ENCODE measurements at regions not wholly inside any gene's neighbourhood (a gene's known extent, or its start where the extent isn't known, plus 50 kb on each side); places are given as distances from the start of the nearest gene placed in this dataset.
"Not testable (repeated sequence)": the region's sequence is repeated elsewhere in the genome, so short reads cannot be mapped to it uniquely, and the experiment has no call there.

DNA sequence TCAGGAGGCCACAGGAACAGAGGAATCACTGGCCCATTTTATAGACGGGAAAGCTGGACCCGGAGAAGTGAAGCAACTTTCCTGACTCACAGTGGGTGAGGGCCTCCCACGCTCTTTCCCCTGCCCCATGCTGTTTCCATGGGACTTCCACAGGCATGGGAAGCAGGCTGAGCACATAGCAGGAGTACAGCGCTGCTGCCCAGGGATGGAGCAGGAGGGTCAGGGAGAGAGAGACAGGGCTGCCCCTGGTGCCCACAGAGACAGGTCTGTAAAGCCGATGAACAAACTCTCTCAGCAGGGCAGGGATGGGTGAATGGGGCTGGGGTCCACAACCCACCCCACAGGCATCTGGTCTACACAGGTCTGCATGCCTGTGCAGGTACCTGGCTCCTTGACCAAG lies 128.1 kb upstream of the SMURF2 start:
- not testable (repeated sequence) for H3K4me3 Mint-ChIP-seq; H3K27ac Mint-ChIP-seq; H3K27me3 Mint-ChIP-seq (ENCODE audit: low read depth, poor library complexity); DNase-seq; H3K9me3 Mint-ChIP-seq; H3K36me3 Mint-ChIP-seq (ENCODE audit: low read depth)
- peaks cover 17% of the 10 kb centered on the region for H3K4me1 Mint-ChIP-seq

DNA sequence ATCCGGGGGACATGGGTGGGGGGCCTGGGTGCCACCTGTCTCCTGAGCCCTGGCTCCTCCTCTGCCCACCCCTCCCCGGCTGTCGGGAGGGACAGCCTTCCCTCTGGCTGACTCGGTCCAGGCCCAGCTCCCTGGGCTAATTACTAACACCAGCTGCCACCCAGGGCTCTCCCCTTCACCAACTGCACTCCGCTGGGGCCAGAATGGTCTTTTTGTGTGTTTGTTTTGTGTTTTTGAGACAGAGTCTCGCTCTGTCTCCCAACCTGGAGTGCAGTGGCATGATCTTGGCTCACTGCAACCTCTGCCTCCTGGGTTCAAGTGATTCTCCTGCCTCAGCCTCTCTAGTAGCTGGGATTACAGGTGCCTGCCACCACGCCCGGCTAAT lies 126.9 kb upstream of the SMURF2 start:
- not testable (repeated sequence) for H3K9me3 Mint-ChIP-seq, H3K27ac Mint-ChIP-seq
- peaks cover 26% of the 10 kb centered on the region for H3K4me1 Mint-ChIP-seq

DNA sequence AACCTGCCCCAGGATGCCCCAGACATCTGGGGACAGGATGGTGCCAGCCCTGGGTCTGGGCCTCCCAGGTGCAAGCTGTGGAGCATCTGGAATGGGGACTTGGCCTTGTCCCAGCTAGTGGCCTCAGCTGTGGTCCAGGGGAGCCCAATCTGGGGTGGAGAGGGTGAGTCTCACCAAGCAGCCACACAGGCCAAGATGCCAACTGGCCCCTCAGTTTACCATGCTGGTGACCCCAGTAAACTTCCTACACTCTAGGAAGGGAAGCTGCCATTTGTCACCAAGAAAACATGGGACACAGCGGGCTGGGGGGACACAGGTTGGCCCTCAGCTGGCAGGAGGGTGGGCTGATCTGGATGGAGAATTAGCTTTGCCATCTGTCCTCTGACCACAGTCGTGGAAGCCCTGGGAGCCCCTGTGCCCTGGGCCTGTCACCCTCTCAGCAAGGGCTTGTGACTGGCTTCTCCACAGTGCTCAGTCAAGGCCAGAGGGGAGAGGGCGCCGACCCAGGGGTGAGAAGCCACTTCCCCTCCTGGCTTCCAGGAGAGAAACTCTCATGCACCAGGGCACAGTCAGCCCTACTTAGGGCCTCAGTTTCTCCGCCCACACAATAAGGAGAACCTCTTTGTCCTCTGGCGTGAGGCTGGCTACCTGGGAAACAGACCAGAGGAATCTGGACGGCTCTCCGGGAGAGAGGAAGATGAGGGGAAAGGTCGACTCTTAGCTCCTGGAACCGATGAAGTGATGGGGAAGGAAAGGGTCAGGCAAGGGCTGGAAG lies 126.4 kb upstream of the SMURF2 start:
- Mint-ChIP-seq H3K4me3 (no peak overlapping the region), H3K36me3 (ENCODE audit: low read depth) (no peaks in the 10 kb centered on the region), H3K9me3 (no peaks in the 10 kb centered on the region), H3K27ac (no peak overlapping the region), H3K4me1 (peaks cover 29% of the 10 kb centered on the region), H3K27me3 (ENCODE audit: low read depth, poor library complexity) (peaks cover 7% of the 10 kb centered on the region)
- no peak for DNase-seq
- TF ChIP-seq, protein P1, sequence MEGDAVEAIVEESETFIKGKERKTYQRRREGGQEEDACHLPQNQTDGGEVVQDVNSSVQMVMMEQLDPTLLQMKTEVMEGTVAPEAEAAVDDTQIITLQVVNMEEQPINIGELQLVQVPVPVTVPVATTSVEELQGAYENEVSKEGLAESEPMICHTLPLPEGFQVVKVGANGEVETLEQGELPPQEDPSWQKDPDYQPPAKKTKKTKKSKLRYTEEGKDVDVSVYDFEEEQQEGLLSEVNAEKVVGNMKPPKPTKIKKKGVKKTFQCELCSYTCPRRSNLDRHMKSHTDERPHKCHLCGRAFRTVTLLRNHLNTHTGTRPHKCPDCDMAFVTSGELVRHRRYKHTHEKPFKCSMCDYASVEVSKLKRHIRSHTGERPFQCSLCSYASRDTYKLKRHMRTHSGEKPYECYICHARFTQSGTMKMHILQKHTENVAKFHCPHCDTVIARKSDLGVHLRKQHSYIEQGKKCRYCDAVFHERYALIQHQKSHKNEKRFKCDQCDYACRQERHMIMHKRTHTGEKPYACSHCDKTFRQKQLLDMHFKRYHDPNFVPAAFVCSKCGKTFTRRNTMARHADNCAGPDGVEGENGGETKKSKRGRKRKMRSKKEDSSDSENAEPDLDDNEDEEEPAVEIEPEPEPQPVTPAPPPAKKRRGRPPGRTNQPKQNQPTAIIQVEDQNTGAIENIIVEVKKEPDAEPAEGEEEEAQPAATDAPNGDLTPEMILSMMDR (IDR thresholded peaks at IDR 0.05), result no peak

More for the DNA sequence above, 126.9 kb upstream of the SMURF2 start:
- H3K27me3 Mint-ChIP-seq (ENCODE audit: low read depth, poor library complexity); H3K4me3 Mint-ChIP-seq; H3K36me3 Mint-ChIP-seq (ENCODE audit: low read depth); DNase-seq: not testable (repeated sequence)

DNA sequence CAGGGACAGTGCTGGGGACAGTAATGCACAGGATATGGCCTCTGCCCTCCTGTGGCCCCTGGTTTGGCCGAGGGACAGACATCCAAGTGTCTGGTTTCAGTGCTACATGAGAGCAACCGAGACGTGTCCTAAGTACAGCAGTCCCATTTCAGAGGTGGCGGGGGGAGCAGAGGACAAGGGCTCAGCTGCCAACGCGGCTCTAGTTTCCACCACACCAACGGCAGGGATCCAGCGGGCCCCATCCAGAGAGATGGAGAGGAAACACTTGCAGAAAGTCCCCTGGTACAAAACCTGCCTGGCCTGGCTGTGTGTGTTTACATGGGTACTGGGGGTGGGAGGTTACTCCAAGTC lies 125.8 kb upstream of the SMURF2 start:
- Mint-ChIP-seq H3K4me1 (peaks cover 26% of the 10 kb centered on the region), H3K4me3 (no peak overlapping the region), H3K27ac (no peak overlapping the region), H3K9me3 (no peaks in the 10 kb centered on the region), H3K27me3 (ENCODE audit: low read depth, poor library complexity) (peaks cover 12% of the 10 kb centered on the region), H3K36me3 (ENCODE audit: low read depth) (no peaks in the 10 kb centered on the region)
- DNase-seq, result no peak
- TF ChIP-seq, protein P1 (IDR thresholded peaks at IDR 0.05), result no peak

DNA sequence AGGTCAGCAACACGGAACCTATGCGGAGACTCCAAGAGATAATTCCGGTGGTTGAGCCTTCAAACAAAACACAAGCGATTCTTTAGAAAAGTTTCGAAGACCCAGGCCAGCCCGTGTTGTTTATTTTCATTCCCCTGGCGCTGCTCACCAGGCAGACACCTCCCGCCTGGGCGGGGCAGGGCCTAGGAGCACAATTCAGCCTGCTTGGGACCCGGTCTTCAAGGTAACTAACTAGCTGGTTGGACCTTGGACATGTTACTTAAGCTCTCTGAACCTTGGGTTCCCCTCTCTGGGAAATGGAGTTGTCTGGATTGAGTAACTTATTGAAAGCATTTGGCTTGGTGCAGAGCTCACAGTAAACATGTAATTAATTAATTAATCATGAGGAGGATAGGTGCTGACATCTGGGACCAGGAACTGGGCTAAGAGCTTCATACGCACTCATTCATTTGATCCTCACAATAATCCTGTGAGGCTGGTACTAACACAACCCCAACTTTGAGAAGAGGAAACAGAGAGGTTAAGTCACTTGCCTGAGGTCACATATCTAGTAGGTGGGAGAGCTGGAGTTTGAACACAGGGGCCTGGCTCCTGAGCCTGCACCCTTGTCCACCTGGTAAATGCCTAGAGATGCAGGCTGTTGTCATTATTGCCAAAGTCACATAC lies 125.3 kb upstream of the SMURF2 start:
- TF ChIP-seq, protein P1 (IDR thresholded peaks at IDR 0.05), result no peak
- Mint-ChIP-seq H3K36me3 (ENCODE audit: low read depth) (no peaks in the 10 kb centered on the region), H3K27ac (no peak overlapping the region), H3K27me3 (ENCODE audit: low read depth, poor library complexity) (peaks cover 17% of the 10 kb centered on the region), H3K4me3 (no peak overlapping the region), H3K9me3 (no peaks in the 10 kb centered on the region), H3K4me1 (peaks cover 24% of the 10 kb centered on the region)
- DNase-seq, result no peak

DNA sequence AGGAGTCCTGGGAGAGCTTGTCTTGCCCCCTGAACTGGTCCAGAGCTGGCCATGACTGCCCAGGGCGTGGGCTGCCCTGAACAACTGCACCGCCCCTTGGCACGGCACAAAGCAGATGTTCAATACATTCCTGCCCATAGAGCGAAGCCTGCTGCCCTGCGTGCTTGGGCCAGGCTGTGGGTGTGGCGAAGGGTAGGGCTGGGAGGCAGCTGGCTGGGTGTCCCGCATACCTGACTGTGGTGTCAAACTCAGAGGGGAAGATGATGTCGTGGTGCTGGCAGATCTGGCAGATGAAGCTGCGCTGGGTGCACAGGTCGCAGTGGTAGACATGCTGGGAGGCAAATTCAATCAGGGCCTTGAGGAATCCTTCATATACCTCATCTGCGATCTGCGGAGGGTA lies 124.2 kb upstream of the SMURF2 start:
- peaks cover 31% of the 10 kb centered on the region for H3K4me1 Mint-ChIP-seq
- H3K36me3 Mint-ChIP-seq (ENCODE audit: low read depth), result no peaks in the 10 kb centered on the region
- no peak for DNase-seq
- peaks cover 28% of the 10 kb centered on the region for H3K27me3 Mint-ChIP-seq (ENCODE audit: low read depth, poor library complexity)
- no peak overlapping the region for H3K27ac Mint-ChIP-seq
- no peaks in the 10 kb centered on the region for H3K9me3 Mint-ChIP-seq
- H3K4me3 Mint-ChIP-seq, result no peak overlapping the region
- TF ChIP-seq, protein P1 (IDR thresholded peaks at IDR 0.05), result no peak

DNA sequence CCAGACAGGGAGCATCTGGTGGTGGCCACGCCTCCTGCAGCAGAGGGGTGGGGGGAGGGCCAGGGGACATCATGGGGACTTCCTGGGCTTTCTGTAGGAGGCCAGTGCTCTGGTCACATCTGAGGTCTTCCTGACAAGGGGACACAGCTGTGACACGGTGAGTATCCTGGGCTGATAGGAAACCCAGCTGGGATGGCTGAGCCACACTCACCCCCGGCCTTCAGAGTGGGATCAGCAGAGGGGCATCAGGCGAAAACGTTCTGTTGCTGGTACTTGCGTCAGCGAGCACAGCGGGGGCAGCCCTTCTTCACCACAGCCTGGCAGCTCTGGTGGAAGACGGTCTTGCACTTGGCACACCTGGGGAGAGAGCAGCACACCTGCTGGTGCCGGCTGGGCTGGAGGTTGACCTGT lies 122.9 kb upstream of the SMURF2 start:
- TF ChIP-seq, protein P1 (IDR thresholded peaks at IDR 0.05), result no peak
- H3K4me3 Mint-ChIP-seq, result no peak overlapping the region
- peaks cover 41% of the 10 kb centered on the region for H3K27me3 Mint-ChIP-seq (ENCODE audit: low read depth, poor library complexity)
- H3K9me3 Mint-ChIP-seq, result no peaks in the 10 kb centered on the region
- H3K36me3 Mint-ChIP-seq (ENCODE audit: low read depth), result no peaks in the 10 kb centered on the region
- DNase-seq, result no peak
- no peak overlapping the region for H3K27ac Mint-ChIP-seq
- H3K4me1 Mint-ChIP-seq, result peaks cover 31% of the 10 kb centered on the region

Data from nephron progenitor cell (in vitro differentiated cells).